ENCODE measurements at regions not wholly inside any gene's neighbourhood (a gene's known extent, or its start where the extent isn't known, plus 50 kb on each side); places are given as distances from the start of the nearest gene placed in this dataset.

- H3K27ac ChIP-seq: no peak overlapping the region
- no peak overlapping the region for H3K9ac ChIP-seq
- no peak for DNase-seq
- H3K27me3 ChIP-seq (replicated peaks; ENCODE audit: insufficient read depth): no peaks in the 10 kb centered on the region
- no peaks in the 10 kb centered on the region for H4K20me1 ChIP-seq (ENCODE audit: insufficient read depth)
- H3K9me3 ChIP-seq (ENCODE audit: low read depth): no peaks in the 10 kb centered on the region
- no peaks in the 10 kb centered on the region for H3K36me3 ChIP-seq (ENCODE audit: low read depth)
- in situ Hi-C loops (cut with MboI): no loop called here
- H3K9me2 ChIP-seq (ENCODE audit: insufficient read depth): no peaks in the 10 kb centered on the region
- H3K4me2 ChIP-seq (ENCODE audit: unreplicated experiment): no peak overlapping the region
- no peaks in the 10 kb centered on the region for H3F3A ChIP-seq (ENCODE audit: insufficient read depth)
- H3K4me1 ChIP-seq (ENCODE audit: insufficient read depth): no peaks in the 10 kb centered on the region
- no peak overlapping the region for H2AFZ ChIP-seq
- 29% methylated on average over 4 of the region's 4 CpGs for WGBS, 2 experiments (ENCODE audit: low coverage in 1 of 2, low lambda C conversion rate in 2 of 2, missing lambda C conversion rate in 2 of 2)
- TF ChIP-seq EZH2 (IDR thresholded peaks at IDR 0.05; ENCODE audit: insufficient read depth, poor library complexity, severe bottlenecking) (no peak), EZH2phosphoT487 (IDR thresholded peaks at IDR 0.05; ENCODE audit: insufficient read depth, low read depth) (no peak)
- no peak overlapping the region for H3K4me3 ChIP-seq
- no peaks in the 10 kb centered on the region for H3K79me2 ChIP-seq (ENCODE audit: insufficient read depth)
These were observed 188.1 kb upstream of the STEAP1 start for GRCh38 chr7:89966067-89966664.

- in situ Hi-C loops (cut with MboI): no loop called here
- no peaks in the 10 kb centered on the region for H3K4me1 ChIP-seq (ENCODE audit: insufficient read depth)
- H3K4me2 ChIP-seq (ENCODE audit: unreplicated experiment): no peak overlapping the region
- H3K9me3 ChIP-seq (ENCODE audit: low read depth): no peaks in the 10 kb centered on the region
- DNase-seq: no peak
- no peak overlapping the region for H2AFZ ChIP-seq
- H3K79me2 ChIP-seq (ENCODE audit: insufficient read depth): no peaks in the 10 kb centered on the region
- no peaks in the 10 kb centered on the region for H3K9me2 ChIP-seq (ENCODE audit: insufficient read depth)
- 39 to 53% methylated on average over 2 of the region's 2 CpGs for WGBS, 2 experiments (ENCODE audit: low coverage in 1 of 2, low lambda C conversion rate in 2 of 2, missing lambda C conversion rate in 2 of 2)
- H3F3A ChIP-seq (ENCODE audit: insufficient read depth): no peaks in the 10 kb centered on the region
- no peaks in the 10 kb centered on the region for H3K36me3 ChIP-seq (ENCODE audit: low read depth)
- no peak for TF ChIP-seq EZH2phosphoT487 (IDR thresholded peaks at IDR 0.05; ENCODE audit: insufficient read depth, low read depth)
- no peak for TF ChIP-seq EZH2 (IDR thresholded peaks at IDR 0.05; ENCODE audit: insufficient read depth, poor library complexity, severe bottlenecking)
- no peak overlapping the region for H3K27ac ChIP-seq
- H3K9ac ChIP-seq: no peak overlapping the region
- no peaks in the 10 kb centered on the region for H3K27me3 ChIP-seq (replicated peaks; ENCODE audit: insufficient read depth)
- no peaks in the 10 kb centered on the region for H4K20me1 ChIP-seq (ENCODE audit: insufficient read depth)
- no peak overlapping the region for H3K4me3 ChIP-seq
These were observed 178.7 kb upstream of the STEAP1 start for GRCh38 chr7:89975577-89975976.

GRCh38 chr7:89987665-89988064 is 166.6 kb upstream of the STEAP1 start:
- in situ Hi-C loops (cut with MboI): no loop called here
- Histone ChIP-seq H4K20me1 (ENCODE audit: insufficient read depth) (no peaks in the 10 kb centered on the region), H3K9me2 (ENCODE audit: insufficient read depth) (no peaks in the 10 kb centered on the region), H3F3A (ENCODE audit: insufficient read depth) (no peaks in the 10 kb centered on the region), H3K9me3 (ENCODE audit: low read depth) (no peaks in the 10 kb centered on the region), H3K27ac (no peak overlapping the region), H3K36me3 (ENCODE audit: low read depth) (no peaks in the 10 kb centered on the region), H3K4me1 (ENCODE audit: insufficient read depth) (no peaks in the 10 kb centered on the region; the same call in 1 of the 2 replicates), H3K4me2 (ENCODE audit: unreplicated experiment) (no peak overlapping the region), H3K79me2 (ENCODE audit: insufficient read depth) (no peaks in the 10 kb centered on the region), H3K4me3 (no peak overlapping the region), H2AFZ (no peak overlapping the region), H3K27me3 (replicated peaks; ENCODE audit: insufficient read depth) (no peaks in the 10 kb centered on the region), H3K9ac (no peak overlapping the region)
- WGBS, 2 experiments (ENCODE audit: low coverage in 1 of 2, low lambda C conversion rate in 2 of 2, missing lambda C conversion rate in 2 of 2): 46 to 61% methylated on average over 3 of the region's 3 CpGs
- no peak for DNase-seq
- TF ChIP-seq EZH2 (IDR thresholded peaks at IDR 0.05; ENCODE audit: insufficient read depth, poor library complexity, severe bottlenecking) (no peak), EZH2phosphoT487 (IDR thresholded peaks at IDR 0.05; ENCODE audit: insufficient read depth, low read depth) (no peak)

- Histone ChIP-seq H3K9me2 (ENCODE audit: insufficient read depth) (no peaks in the 10 kb centered on the region), H3K27ac (no peak overlapping the region), H3K36me3 (ENCODE audit: low read depth) (no peaks in the 10 kb centered on the region), H3K9me3 (ENCODE audit: low read depth) (no peaks in the 10 kb centered on the region), H3F3A (ENCODE audit: insufficient read depth) (no peaks in the 10 kb centered on the region), H4K20me1 (ENCODE audit: insufficient read depth) (no peaks in the 10 kb centered on the region), H3K27me3 (replicated peaks; ENCODE audit: insufficient read depth) (no peaks in the 10 kb centered on the region), H3K79me2 (ENCODE audit: insufficient read depth) (no peaks in the 10 kb centered on the region), H3K4me2 (ENCODE audit: unreplicated experiment) (no peak overlapping the region), H3K9ac (no peak overlapping the region), H3K4me3 (no peak overlapping the region), H2AFZ (no peak overlapping the region), H3K4me1 (ENCODE audit: insufficient read depth) (no peaks in the 10 kb centered on the region; the same call in 1 of the 2 replicates)
- WGBS, 2 experiments (ENCODE audit: low coverage in 1 of 2, low lambda C conversion rate in 2 of 2, missing lambda C conversion rate in 2 of 2): 0 to 3% methylated on average over 1 of the region's 1 CpG
- peak; percentile 61 for DNase-seq
- in situ Hi-C loops (cut with MboI): no loop called here
- no peak for TF ChIP-seq EZH2 (IDR thresholded peaks at IDR 0.05; ENCODE audit: insufficient read depth, poor library complexity, severe bottlenecking)
- no peak for TF ChIP-seq EZH2phosphoT487 (IDR thresholded peaks at IDR 0.05; ENCODE audit: insufficient read depth, low read depth)
These were observed 166.2 kb upstream of the STEAP1 start for GRCh38 chr7:89988074-89988473.

GRCh38 chr7:89989454-89989853 is 164.8 kb upstream of the STEAP1 start:
- H3K9me2 ChIP-seq (ENCODE audit: insufficient read depth): no peaks in the 10 kb centered on the region
- TF ChIP-seq EZH2phosphoT487 (IDR thresholded peaks at IDR 0.05; ENCODE audit: insufficient read depth, low read depth) (no peak), EZH2 (IDR thresholded peaks at IDR 0.05; ENCODE audit: insufficient read depth, poor library complexity, severe bottlenecking) (no peak)

More at GRCh38 chr7:89989454-89989853, 164.8 kb upstream of the STEAP1 start:
- WGBS, 2 experiments (ENCODE audit: low coverage in 1 of 2, low lambda C conversion rate in 2 of 2, missing lambda C conversion rate in 2 of 2): 37 to 48% methylated on average over 2 of the region's 2 CpGs
- in situ Hi-C loops (cut with MboI): no loop called here
- no peak overlapping the region for H3K4me2 ChIP-seq (ENCODE audit: unreplicated experiment)
- no peak overlapping the region for H2AFZ ChIP-seq
- no peaks in the 10 kb centered on the region for H3K36me3 ChIP-seq (ENCODE audit: low read depth)
- no peak overlapping the region for H3K4me3 ChIP-seq
- H3K79me2 ChIP-seq (ENCODE audit: insufficient read depth): no peaks in the 10 kb centered on the region
- no peak overlapping the region for H3K9ac ChIP-seq
- no peak overlapping the region for H3K27ac ChIP-seq
- no peak for DNase-seq
- no peaks in the 10 kb centered on the region for H4K20me1 ChIP-seq (ENCODE audit: insufficient read depth)
- H3F3A ChIP-seq (ENCODE audit: insufficient read depth): no peaks in the 10 kb centered on the region
- no peaks in the 10 kb centered on the region for H3K9me3 ChIP-seq (ENCODE audit: low read depth)
- no peaks in the 10 kb centered on the region for H3K27me3 ChIP-seq (replicated peaks; ENCODE audit: insufficient read depth)
- H3K4me1 ChIP-seq (ENCODE audit: insufficient read depth): no peaks in the 10 kb centered on the region; the same call in 1 of the 2 replicates

Measured in GM23248 (cell line).